NCI-H2107 (cell line): ENCODE measurements at regions not wholly inside any gene's neighbourhood (a gene's known extent, or its start where the extent isn't known, plus 50 kb on each side); places are given as distances from the start of the nearest gene placed in this dataset.

Experiments
- DNase-seq: peaks from one replicate; lab custom pipeline; 2025; lab: John Stamatoyannopoulos, UW

- no peak for DNase-seq
Measured at GRCh38 chr9:103757062-103757461, 337.0 kb upstream of the SMC2 start.

- DNase-seq: no peak
Measured at GRCh38 chr9:103761466-103761865, 332.6 kb upstream of the SMC2 start.

DNA sequence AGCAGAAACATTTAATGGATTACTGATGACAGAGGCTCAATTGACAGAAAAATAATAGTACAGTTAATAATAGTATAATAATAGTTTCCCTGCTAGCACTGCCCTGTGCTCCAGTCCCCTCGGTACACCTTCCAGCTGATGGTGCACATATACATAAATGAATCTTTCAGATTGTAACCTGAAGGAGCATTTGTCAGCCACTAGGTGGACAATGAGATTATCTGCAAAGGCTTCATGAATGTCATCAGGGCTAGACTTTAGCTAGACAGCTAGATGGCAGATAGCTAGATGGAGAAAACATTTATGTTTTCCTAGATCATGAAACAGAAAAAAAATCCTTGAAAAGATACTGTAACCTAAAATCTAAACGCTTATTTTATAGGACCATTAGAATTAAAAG lies 304.4 kb upstream of the SMC2 start:
- DNase-seq: no peak

DNA sequence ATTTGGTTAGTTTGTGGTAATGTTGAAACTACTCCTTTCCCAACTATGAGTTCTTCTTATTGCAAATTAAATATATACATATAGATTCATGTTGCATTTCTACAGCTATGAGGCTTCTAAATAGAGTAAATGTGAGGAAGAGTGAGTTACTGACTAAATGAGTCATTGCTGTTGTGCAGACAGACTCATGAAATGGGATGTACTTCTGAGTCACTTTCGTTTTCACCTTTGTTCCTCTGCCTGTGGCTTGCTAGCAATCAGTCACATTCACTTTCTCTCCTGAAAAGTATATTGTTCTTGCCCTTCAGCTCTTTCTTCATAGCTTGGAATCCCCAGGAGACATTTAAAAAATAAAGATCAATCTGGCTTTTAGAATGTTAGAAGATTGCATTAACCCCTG lies 295.5 kb upstream of the SMC2 start:
- no peak for DNase-seq

DNA sequence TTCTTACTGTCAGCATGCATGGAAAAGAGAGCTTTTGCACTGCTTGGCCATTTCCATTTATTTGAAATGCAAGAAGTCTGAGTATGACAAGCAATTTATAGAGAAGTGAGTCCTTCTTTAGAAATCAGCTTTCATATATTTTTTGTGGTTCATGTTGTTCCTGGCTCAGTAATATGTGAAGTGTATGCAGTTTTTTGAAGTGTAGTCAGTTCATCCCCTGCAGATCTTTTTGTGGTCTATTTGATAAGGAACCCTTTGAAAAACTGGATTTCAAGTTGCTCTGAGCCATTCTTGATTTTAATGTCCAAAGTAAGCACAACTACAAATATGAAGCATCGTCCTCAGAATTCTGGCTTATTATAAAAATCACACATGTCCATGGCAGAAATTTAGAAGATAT lies 294.1 kb upstream of the SMC2 start:
- no peak for DNase-seq

DNA sequence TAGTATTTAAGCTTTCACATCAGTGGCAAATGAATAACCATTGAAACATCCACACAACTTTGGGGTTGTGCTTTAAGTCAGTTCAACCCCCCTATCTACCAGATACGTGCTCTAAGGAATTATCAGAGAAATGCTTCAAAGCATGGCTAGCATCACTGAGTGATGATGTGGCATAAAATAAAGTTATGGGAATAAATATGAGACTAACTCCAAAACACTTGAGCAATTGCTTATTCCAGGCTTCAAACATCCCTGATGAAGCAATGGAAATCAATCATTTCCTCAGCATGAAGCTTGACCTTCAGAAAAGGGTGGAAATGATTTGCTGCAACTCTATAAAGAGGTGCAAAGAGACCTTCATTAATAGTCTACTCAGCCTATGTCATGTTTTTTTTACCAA lies 292.0 kb upstream of the SMC2 start:
- no peak for DNase-seq

GRCh38 chr9:103803245-103803644 lies 290.9 kb upstream of the SMC2 start:
- DNase-seq: no peak

- DNase-seq: no peak
Measured at GRCh38 chr9:103804077-103804735, 289.9 kb upstream of the SMC2 start.

- no peak for DNase-seq
Measured at GRCh38 chr9:103809745-103810144, 284.4 kb upstream of the SMC2 start.

DNA sequence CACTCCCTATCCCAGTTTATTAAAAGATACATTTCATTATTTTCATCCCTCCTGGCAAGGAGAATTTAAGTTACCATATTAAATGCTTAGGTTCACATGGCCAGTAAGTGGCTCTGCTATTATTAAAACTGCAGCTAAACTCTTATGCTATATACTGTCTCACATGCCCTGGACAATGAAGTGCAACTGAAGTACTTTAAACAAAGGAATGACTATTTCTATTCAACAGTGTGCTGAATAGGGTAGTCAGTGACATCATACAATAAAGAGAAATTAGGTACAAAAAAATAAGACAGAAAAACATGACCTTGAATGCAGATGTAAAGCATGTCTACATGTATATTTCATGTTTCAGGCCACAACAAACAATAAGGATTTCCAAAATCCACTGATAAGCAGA lies 282.6 kb upstream of the SMC2 start:
- no peak for DNase-seq

GRCh38 chr9:103816146-103816545 lies 278.0 kb upstream of the SMC2 start:
- DNase-seq: no peak

- DNase-seq: no peak
Measured at GRCh38 chr9:103819936-103820335, 274.2 kb upstream of the SMC2 start.

- no peak for DNase-seq
Measured at GRCh38 chr9:103821115-103821514, 273.0 kb upstream of the SMC2 start.

DNA sequence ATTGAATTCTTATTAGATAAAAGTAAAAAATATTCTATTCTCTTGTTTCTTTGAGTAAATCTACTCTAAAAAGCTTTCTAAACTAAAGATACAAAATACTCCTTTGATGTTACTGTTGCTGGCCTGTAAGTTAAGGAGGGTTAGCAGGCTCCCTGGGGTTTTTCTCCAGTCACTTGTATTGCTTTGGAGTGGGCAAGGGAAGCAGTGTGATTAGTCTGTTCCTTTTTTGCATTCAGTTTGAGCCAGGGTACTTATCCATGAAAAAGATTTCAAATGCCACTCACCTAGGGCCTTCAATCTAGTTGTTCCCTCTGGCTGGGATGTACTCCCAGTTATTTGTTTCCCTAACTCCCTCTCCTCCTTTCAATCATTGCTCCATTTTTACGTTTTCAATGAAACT lies 256.2 kb upstream of the SMC2 start:
- DNase-seq: no peak

- no peak for DNase-seq
Measured at GRCh38 chr9:103839197-103839596, 254.9 kb upstream of the SMC2 start.

GRCh38 chr9:103867886-103868285 lies 226.2 kb upstream of the SMC2 start:
- no peak for DNase-seq

DNA sequence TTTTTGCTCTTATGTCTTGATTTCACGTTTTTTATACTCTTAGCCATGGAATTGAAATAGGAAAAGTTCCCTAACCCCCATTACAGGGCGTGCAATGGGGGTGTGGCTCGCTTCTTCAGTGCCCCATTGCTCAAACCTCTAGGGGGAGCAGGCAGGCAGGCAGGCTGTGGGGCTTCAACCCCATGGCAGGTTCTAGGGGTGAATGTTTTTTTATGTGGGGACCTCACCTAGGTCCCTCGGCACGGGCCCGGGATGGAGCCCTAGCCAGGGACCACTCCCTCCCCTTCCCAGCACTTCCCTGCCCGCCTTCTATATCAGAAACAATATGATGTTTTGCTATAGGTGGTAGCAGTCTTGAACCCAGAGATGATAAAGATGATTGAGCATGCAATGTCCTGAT lies 221.3 kb upstream of the SMC2 start:
- no peak for DNase-seq

- DNase-seq: no peak
Measured at GRCh38 chr9:103881419-103881818, 212.7 kb upstream of the SMC2 start.

DNA sequence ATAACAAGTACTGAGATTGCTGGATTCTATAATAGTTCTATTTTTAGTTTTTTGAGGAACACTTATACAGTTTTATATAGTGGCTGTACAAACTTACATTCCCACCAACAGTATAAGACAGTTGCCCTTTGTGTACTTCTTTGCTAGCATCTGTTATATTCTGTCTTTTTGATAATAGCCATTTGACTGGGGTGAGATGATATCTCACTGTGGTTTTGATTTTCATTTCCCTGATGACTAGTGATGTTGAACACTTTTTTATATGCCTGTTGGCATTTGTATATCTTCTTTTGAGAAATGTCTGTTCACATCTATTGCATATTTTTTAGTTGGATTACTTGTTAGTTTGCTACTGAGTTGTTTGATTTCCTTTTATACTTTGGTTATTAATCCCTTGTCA lies 204.1 kb upstream of the SMC2 start:
- DNase-seq: no peak

DNA sequence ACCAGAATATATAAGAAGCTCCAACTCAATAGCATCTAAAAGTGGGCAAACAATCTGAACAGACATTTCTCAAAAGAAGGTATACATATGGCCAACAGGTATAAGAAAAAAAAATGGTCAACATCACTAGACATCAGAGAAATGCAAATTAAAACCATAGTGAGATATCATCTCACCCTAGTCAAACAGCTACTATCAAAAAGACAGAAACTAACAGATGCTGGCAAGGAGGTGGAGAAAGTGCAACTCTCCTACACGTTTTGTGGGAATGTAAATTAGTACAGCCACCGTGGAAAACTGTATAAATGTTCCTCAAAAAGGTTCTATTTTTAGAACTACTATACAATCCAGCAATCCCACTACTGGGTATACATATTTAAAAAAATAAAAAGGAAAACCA lies 199.9 kb upstream of the SMC2 start:
- DNase-seq: no peak

- DNase-seq: no peak
Measured at GRCh38 chr9:103898550-103898949, 195.6 kb upstream of the SMC2 start.

DNA sequence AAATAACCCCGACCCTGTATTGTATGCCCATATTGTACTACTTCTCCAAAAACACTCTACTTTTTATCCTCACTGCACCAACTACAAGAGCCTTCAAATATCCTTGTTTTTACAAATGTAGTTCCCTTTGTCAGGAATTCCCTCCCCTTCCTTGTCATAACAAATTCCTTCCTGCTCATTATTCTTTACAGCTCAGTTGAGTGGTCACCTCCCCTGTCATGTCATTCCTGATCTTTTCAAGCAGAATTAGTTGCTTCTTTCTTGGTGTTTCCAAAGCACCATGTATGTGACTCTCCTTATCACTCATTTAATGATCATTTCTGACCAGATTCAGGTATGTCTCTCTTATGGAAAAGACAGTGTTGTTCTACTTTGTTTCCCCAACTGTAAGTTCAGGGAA lies 194.2 kb upstream of the SMC2 start:
- no peak for DNase-seq

GRCh38 chr9:103900466-103900865 lies 193.6 kb upstream of the SMC2 start:
- DNase-seq: no peak

GRCh38 chr9:103902263-103902662 lies 191.8 kb upstream of the SMC2 start:
- no peak for DNase-seq

DNA sequence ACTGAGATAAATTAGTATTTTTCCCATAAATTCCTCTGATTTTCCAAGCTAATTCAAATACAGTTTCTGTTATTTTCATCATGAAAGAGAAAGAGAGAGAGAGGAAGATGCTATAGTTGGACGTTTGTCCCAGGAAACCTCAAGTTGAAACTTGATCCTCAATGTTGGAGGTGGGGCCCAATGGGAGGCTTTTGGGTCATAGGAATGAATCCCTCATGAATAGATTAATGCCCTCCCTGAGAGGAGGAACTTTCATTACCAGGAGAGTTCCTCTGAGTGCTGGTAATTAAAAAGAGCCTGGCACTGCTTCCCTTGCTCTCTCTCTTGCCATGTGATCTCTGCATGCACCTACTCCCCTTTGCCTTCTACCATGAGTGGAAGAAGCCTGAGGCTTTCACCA lies 189.9 kb upstream of the SMC2 start:
- no peak for DNase-seq
